K562 (cell line): ENCODE measurements at regions not wholly inside any gene's neighbourhood (a gene's known extent, or its start where the extent isn't known, plus 50 kb on each side); places are given as distances from the start of the nearest gene placed in this dataset.

ENCODE experiments used
- C11orf30 ChIP-seq: fragments of 450-650 bp; IDR thresholded peaks from 2 replicates; pipeline ENCODE4 v1.6.1; 2016; ENCODE audit warnings: low read depth, mild to moderate bottlenecking
- CBFA2T2 ChIP-seq: fragments of 450-650 bp; conservative IDR thresholded peaks from 2 replicates; pipeline ENCODE4 v1.6.1; 2017; ENCODE audit warnings: mild to moderate bottlenecking
- CBX2 ChIP-seq: fragments of 200-600 bp; sonication (generic); IDR thresholded peaks from one replicate; pipeline ENCODE4 v1.6.1; 2012; ENCODE audit warnings: mild to moderate bottlenecking, low read length, inconsistent platforms; ENCODE audit not compliant: insufficient read depth, poor library complexity, severe bottlenecking
- ESRRB ChIP-seq: fragments of 250-450 bp; sonication (Bioruptor Pico); IDR thresholded peaks from 2 replicates; pipeline ENCODE4 v1.5.0; 2020; ENCODE audit warnings: mild to moderate bottlenecking, moderate library complexity, borderline replicate concordance
- GTF2F1 ChIP-seq: IDR thresholded peaks from 2 replicates; pipeline ENCODE4 v1.6.1; 2011; ENCODE audit warnings: low read depth, low read length, improper control_type of control experiment
- JUND ChIP-seq, 2 experiments: IDR thresholded peaks; 2 replicates in 1 of 2; 3 replicates in 1 of 2; pipeline ENCODE4 v1.6.1; 2011; ENCODE audit warnings: borderline replicate concordance in 2 of 2, low read depth in 2 of 2, low read length in 2 of 2, improper control_type of control experiment in 1 of 2, missing biosample characterization in 1 of 2, missing genetic modification characterization in 1 of 2, missing genetic modification reagents in 1 of 2
- KDM1A ChIP-seq, 2 experiments: fragments of 450-650 bp; IDR thresholded peaks; 2 replicates each; pipeline ENCODE4 v1.6.1; 2016; ENCODE audit warnings: mild to moderate bottlenecking in 2 of 2
- NCOR1 ChIP-seq: fragments of 450-650 bp; IDR thresholded peaks from 2 replicates; pipeline ENCODE4 v1.6.1; 2016; ENCODE audit warnings: mild to moderate bottlenecking, moderate library complexity
- NFIC ChIP-seq: fragments of 450-650 bp; IDR thresholded peaks from 2 replicates; pipeline ENCODE4 v1.6.1; 2017; ENCODE audit warnings: mild to moderate bottlenecking, inconsistent platforms
- NR3C1 ChIP-seq: sonication (generic); formaldehyde crosslinking; IDR thresholded peaks from 2 replicates; pipeline ENCODE4 v1.8.1; 2022; ENCODE audit warnings: missing genetic modification reagents
- OTX1 ChIP-seq: fragments of 450-650 bp; formaldehyde crosslinking; IDR thresholded peaks from 2 replicates; pipeline ENCODE4 v1.4.0; 2022; ENCODE audit warnings: mild to moderate bottlenecking
- PKNOX1 ChIP-seq: fragments of 450-650 bp; IDR thresholded peaks from 2 replicates; pipeline ENCODE4 v1.6.1; 2016
- SIN3A ChIP-seq, 2 experiments: fragments of 150-350 bp in 1 of 2; IDR thresholded peaks; 2 replicates each; pipeline ENCODE4 v1.6.1; 2011 to 2016; ENCODE audit warnings: borderline replicate concordance in 2 of 2, low read depth in 2 of 2, low read length in 2 of 2, mild to moderate bottlenecking in 2 of 2, moderate library complexity in 2 of 2; ENCODE audit not compliant: control insufficient read depth in 1 of 2
- SMARCA4 ChIP-seq: fragments of 450-650 bp; IDR thresholded peaks from 2 replicates; pipeline ENCODE4 v1.6.1; 2016
- SMARCE1 ChIP-seq: fragments of 450-650 bp; IDR thresholded peaks from 2 replicates; pipeline ENCODE4 v1.7.1; 2016; ENCODE audit warnings: mild to moderate bottlenecking
- STAT5A ChIP-seq: IDR thresholded peaks from 2 replicates; pipeline ENCODE4 v1.6.1; 2012; ENCODE audit warnings: low read length, inconsistent platforms, borderline replicate concordance
- TAL1 ChIP-seq: fragments of 450-650 bp; IDR thresholded peaks from 2 replicates; pipeline ENCODE4 v1.6.1; 2016; ENCODE audit warnings: mild to moderate bottlenecking
- TEAD1 ChIP-seq, 2 experiments: fragments of 450-650 bp in 1 of 2; sonication (generic) in 1 of 2; formaldehyde crosslinking; IDR thresholded peaks; 2 replicates each; pipeline versions ENCODE4 v1.4.0 to v1.8.0; 2020 to 2022; ENCODE audit warnings: mild to moderate bottlenecking in 2 of 2, missing genetic modification reagents in 1 of 2
- TRIM24 ChIP-seq, 2 experiments: fragments of 450-650 bp; IDR thresholded peaks; 2 replicates each; pipeline ENCODE4 v1.6.1; 2016
- ZC3H8 ChIP-seq: fragments of 450-650 bp; IDR thresholded peaks from 2 replicates; pipeline ENCODE4 v1.6.1; 2017
- ZNF217 ChIP-seq: sonication (generic); formaldehyde crosslinking; IDR thresholded peaks from 2 replicates; pipeline ENCODE4 v1.8.0; 2022; ENCODE audit warnings: mild to moderate bottlenecking, missing genetic modification reagents
- ZNF395 ChIP-seq: fragments of 200-800 bp; sonication (Bioruptor generic); IDR thresholded peaks from 2 replicates; pipeline ENCODE4 v1.6.1; 2017; ENCODE audit warnings: missing genetic modification characterization, missing compliant biosample characterization
- TF ChIP-seq, protein P1 (sequence below), 2 experiments: fragments of 200-800 bp in 1 of 2; sonication (Bioruptor generic) in 1 of 2; sonication (generic) in 1 of 2; formaldehyde crosslinking in 1 of 2; IDR thresholded peaks in 1 of 2; conservative IDR thresholded peaks in 1 of 2; 2 replicates each; pipeline versions ENCODE4 v1.5.0 to v1.6.1; 2016 to 2020; ENCODE audit warnings: missing compliant biosample characterization in 1 of 2, missing genetic modification characterization in 1 of 2, missing genetic modification reagents in 1 of 2
- TF ChIP-seq, protein P2 (sequence below): fragments of 450-650 bp; IDR thresholded peaks from one replicate; pipeline ENCODE4 v1.6.1; 2018; ENCODE audit warnings: mild to moderate bottlenecking, moderate library complexity; ENCODE audit not compliant: partially characterized antibody

GRCh38 chr4:159047478-159048165 is 55.3 kb upstream of the RAPGEF2 start (continued):
- TF ChIP-seq ZNF395 (CRISPR knock-in tag) (no peak), TEAD1 (CRISPR knock-in tag; IDR thresholded peaks at IDR 0.05) (peak in 1 of 2 experiments; percentile 90; a peak in 2 of 4 replicates), SMARCA4 (peak; percentile 89), OTX1 (CRISPR knock-in tag) (0 out of 2 replicates have a peak, but pooled peaks have one; percentile 39), TRIM24 (IDR thresholded peaks at IDR 0.05) (peak in 1 of 2 experiments; percentile 46; a peak in 1 of 4 replicates), TAL1 (peak; percentile 36), C11orf30 (peak; percentile 48; the same call in 1 of the 2 replicates), NR3C1 (CRISPR knock-in tag) (no peak), NCOR1 (peak; percentile 19; the same call in 1 of the 2 replicates), STAT5A (peak; percentile 77), GTF2F1 (no peak), CBX2 (no peak), PKNOX1 (peak; percentile 45; the same call in 1 of the 2 replicates), ESRRB (CRISPR knock-in tag) (no peak), SMARCE1 (peak; percentile 92; the same call in 1 of the 2 replicates), ZC3H8 (no peak), KDM1A (IDR thresholded peaks at IDR 0.05) (peak; percentile 76 to 80), NFIC (peak; percentile 18), JUND (IDR thresholded peaks at IDR 0.05; ENCODE audit: borderline replicate concordance, low read depth, low read length) (peak; percentile 95), JUND (tag; IDR thresholded peaks at IDR 0.05; ENCODE audit: borderline replicate concordance, low read depth, low read length) (peak; percentile 83; the same call in 1 of the 3 replicates), ZNF217 (CRISPR knock-in tag) (no peak), CBFA2T2 (peak; percentile 46), SIN3A (IDR thresholded peaks at IDR 0.05; ENCODE audit: borderline replicate concordance in 2 of 2, control insufficient read depth in 1 of 2, low read depth in 2 of 2, low read length in 2 of 2) (no peak)
- TF ChIP-seq, protein P1, sequence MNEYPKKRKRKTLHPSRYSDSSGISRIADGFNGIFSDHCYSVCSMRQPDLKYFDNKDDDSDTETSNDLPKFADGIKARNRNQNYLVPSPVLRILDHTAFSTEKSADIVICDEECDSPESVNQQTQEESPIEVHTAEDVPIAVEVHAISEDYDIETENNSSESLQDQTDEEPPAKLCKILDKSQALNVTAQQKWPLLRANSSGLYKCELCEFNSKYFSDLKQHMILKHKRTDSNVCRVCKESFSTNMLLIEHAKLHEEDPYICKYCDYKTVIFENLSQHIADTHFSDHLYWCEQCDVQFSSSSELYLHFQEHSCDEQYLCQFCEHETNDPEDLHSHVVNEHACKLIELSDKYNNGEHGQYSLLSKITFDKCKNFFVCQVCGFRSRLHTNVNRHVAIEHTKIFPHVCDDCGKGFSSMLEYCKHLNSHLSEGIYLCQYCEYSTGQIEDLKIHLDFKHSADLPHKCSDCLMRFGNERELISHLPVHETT (CRISPR knock-in tag; conservative IDR thresholded peaks at IDR 0.05 in 1 of 2, IDR thresholded peaks at IDR 0.05 in 1 of 2) = 0 out of 4 replicates have a peak, but pooled peaks of 1 of the 2 experiments have one; percentile 28
- TF ChIP-seq, protein P2, sequence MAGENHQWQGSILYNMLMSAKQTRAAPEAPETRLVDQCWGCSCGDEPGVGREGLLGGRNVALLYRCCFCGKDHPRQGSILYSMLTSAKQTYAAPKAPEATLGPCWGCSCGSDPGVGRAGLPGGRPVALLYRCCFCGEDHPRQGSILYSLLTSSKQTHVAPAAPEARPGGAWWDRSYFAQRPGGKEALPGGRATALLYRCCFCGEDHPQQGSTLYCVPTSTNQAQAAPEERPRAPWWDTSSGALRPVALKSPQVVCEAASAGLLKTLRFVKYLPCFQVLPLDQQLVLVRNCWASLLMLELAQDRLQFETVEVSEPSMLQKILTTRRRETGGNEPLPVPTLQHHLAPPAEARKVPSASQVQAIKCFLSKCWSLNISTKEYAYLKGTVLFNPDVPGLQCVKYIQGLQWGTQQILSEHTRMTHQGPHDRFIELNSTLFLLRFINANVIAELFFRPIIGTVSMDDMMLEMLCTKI = no peak
